ENCODE measurements at regions not wholly inside any gene's neighbourhood (a gene's known extent, or its start where the extent isn't known, plus 50 kb on each side); places are given as distances from the start of the nearest gene placed in this dataset.

DNA sequence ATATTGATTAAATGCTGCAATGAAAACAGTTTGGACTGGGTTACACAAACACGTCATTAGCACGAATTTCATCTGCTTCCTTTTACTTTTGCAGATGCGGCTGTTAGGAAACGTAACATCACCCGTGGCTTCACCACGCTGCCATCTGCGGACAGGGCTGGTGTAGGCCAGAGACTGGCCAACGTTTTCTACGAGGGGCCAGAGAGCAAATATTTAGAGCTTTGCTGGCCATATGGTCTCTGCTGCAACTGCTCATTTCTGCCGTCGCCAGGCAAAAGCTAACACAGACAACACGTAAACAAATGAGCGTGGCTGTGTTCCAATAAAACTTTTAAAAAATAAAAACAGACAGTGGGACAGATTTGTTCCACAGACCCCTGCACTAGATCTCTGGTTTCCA, 96.6 kb downstream of the ENGASE start:
- Mint-ChIP-seq H3K9me3 (no peaks in the 10 kb centered on the region), H3K27ac (no peak overlapping the region), H3K27me3 (peaks cover 5% of the 10 kb centered on the region), H3K36me3 (no peaks in the 10 kb centered on the region), H3K4me1 (no peaks in the 10 kb centered on the region), H3K4me3 (no peak overlapping the region)
- DNase-seq: no peak
- CTCF ChIA-PET: no interaction called here

DNA sequence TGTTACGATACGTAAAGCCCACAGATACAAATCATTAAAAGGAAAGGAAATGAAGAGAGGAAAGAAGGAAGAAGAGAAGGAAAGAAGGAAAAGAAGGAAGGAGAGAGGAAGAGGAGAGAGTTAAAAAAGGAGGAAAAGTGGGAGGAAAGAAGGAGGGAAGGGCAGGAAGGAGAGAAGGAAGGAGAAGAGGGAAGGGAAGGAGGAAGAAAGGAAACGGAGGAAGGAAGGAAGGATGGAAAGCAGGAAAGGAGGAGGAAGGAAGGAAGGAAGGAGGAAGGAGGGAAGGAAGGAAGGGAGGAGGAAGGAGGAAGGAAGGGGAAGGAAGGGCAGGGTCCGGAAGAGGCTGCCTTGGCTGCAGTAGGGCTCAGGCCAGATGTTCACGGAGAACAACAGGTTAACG, 95.2 kb downstream of the ENGASE start:
- no peak for DNase-seq
- no peak overlapping the region for H3K4me3 Mint-ChIP-seq
- H3K4me1 Mint-ChIP-seq: no peaks in the 10 kb centered on the region
- H3K27ac Mint-ChIP-seq: no peak overlapping the region
- H3K9me3 Mint-ChIP-seq: no peaks in the 10 kb centered on the region
- CTCF ChIA-PET: no interaction called here
- peaks cover 5% of the 10 kb centered on the region for H3K27me3 Mint-ChIP-seq
- H3K36me3 Mint-ChIP-seq: no peaks in the 10 kb centered on the region

DNA sequence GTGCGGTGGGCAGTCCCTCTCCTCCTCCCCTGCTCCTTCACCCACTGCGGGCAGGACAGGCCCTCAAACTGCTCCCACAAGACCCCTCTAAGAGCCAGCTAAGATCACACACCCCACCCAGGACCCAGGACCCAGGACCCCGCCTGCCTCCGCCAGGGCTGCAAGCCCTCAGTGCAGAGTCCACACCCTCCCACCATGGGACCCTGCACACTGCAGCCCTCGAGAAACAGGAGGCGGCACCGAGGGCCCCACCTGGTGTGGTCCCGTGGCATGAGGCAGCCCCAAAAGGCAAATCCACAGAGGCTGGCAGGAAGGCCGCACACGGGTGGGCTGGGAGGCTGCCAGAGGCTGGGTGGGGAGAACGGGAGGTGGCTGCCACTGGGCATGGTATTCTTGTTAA, 94.7 kb downstream of the ENGASE start:
- Mint-ChIP-seq H3K4me1 (no peaks in the 10 kb centered on the region), H3K4me3 (no peak overlapping the region), H3K36me3 (no peaks in the 10 kb centered on the region), H3K27me3 (peaks cover 5% of the 10 kb centered on the region), H3K27ac (no peak overlapping the region), H3K9me3 (no peaks in the 10 kb centered on the region)
- CTCF ChIA-PET: no interaction called here
- no peak for DNase-seq

GRCh38 chr17:79168486-79169055, 93.9 kb downstream of the ENGASE start:
- CTCF ChIA-PET: no interaction called here
- Mint-ChIP-seq H3K27me3 (peaks cover 5% of the 10 kb centered on the region), H3K27ac (no peak overlapping the region), H3K36me3 (no peaks in the 10 kb centered on the region), H3K4me3 (no peak overlapping the region), H3K9me3 (no peaks in the 10 kb centered on the region), H3K4me1 (no peaks in the 10 kb centered on the region)
- no peak for DNase-seq

DNA sequence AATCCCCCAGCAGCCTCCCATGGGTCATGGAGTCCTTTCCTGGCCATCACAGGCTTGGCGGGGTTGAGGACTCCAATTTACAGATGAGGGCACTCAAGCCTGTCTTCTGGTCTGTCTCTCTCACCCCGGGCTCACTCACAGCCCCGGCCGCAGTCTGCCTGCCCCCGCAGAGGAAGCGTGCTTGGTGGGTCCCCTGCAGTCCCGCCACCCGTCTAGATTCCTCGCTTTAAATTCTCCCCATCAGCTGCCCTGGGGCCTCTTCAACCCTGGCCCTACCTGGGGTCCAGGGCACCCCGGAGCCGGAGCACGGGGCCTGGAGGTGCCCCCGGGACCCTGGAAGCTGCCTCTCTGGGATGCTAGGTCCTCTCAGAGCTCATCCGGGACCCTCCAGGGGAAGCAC, 92.9 kb downstream of the ENGASE start:
- no peak for DNase-seq
- H3K4me1 Mint-ChIP-seq: no peaks in the 10 kb centered on the region
- H3K36me3 Mint-ChIP-seq: no peaks in the 10 kb centered on the region
- CTCF ChIA-PET: no interaction called here
- H3K9me3 Mint-ChIP-seq: no peaks in the 10 kb centered on the region
- H3K27me3 Mint-ChIP-seq: peaks cover 8% of the 10 kb centered on the region
- no peak overlapping the region for H3K27ac Mint-ChIP-seq
- no peak overlapping the region for H3K4me3 Mint-ChIP-seq

DNA sequence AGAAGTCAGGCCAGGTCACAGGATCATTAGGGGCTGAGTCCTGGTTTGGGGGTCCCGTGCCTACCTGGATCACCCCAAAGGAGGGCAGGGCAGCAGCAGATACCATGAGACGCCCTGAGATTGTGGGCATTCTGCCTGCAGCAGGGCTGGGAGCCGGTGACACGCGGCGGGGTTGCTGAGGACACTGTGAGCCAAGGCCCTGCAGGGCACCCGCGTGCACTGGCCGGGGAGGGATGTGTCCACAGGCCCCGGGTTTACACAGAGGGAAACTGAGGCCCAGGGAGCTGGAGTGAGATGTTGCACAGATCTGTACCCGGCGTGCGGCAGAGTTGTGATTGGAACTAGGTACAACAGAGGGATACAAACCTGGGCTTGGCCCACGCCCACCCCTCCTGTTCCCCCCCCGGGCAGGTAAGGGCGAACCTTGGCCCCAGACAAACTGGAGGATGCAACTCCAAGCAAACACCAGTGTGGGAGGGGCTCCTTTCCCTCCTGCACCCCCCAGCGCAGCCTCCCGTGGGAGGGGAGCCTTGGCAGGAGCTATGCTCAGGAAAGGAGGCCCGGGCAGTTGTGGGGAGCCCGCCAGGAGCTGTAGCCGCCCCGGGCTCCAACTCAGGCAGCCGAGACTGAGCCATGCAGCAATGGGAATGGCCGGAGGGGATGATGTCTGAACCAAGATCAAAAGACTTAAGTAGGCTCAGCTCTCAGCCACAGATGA, 91.3 kb downstream of the ENGASE start:
- Mint-ChIP-seq H3K4me1 (peaks cover 13% of the 10 kb centered on the region), H3K27me3 (peaks cover 8% of the 10 kb centered on the region), H3K4me3 (no peak overlapping the region), H3K9me3 (no peaks in the 10 kb centered on the region), H3K36me3 (peaks cover under 1% of the 10 kb centered on the region), H3K27ac (no peak overlapping the region)
- DNase-seq: no peak
- CTCF ChIA-PET: no interaction called here

GRCh38 chr17:79164913-79165695, 90.5 kb downstream of the ENGASE start:
- H3K27me3 Mint-ChIP-seq: peaks cover 8% of the 10 kb centered on the region
- H3K4me3 Mint-ChIP-seq: no peak overlapping the region
- CTCF ChIA-PET: no interaction called here
- no peaks in the 10 kb centered on the region for H3K9me3 Mint-ChIP-seq
- no peak overlapping the region for H3K27ac Mint-ChIP-seq
- H3K4me1 Mint-ChIP-seq: peaks cover 17% of the 10 kb centered on the region
- peaks cover 1% of the 10 kb centered on the region for H3K36me3 Mint-ChIP-seq
- no peak for DNase-seq

DNA sequence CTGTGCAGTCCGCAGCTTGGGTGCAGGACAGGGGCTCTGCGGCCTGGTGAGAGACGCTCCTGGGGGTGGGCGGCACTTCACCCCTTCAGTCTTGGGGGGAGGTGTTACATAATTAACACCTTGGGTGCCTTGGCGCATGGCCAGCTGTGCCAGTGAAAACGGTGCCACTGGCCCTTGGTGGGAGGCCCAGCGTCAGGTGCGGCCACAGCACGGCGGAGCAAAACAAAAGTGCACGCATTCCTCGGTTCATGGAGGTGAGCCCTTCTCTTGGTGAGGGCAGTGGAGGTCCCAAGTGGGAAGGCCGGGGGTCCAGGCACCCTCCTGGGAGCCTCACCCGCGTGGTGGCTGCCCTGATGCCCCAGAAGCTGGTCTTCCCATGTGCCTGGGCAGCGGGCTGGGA, 89.8 kb downstream of the ENGASE start:
- Mint-ChIP-seq H3K27me3 (peaks cover 3% of the 10 kb centered on the region), H3K36me3 (peaks cover 1% of the 10 kb centered on the region), H3K27ac (no peak overlapping the region), H3K9me3 (no peaks in the 10 kb centered on the region), H3K4me3 (no peak overlapping the region), H3K4me1 (peaks cover 17% of the 10 kb centered on the region)
- no peak for DNase-seq
- CTCF ChIA-PET: no interaction called here

DNA sequence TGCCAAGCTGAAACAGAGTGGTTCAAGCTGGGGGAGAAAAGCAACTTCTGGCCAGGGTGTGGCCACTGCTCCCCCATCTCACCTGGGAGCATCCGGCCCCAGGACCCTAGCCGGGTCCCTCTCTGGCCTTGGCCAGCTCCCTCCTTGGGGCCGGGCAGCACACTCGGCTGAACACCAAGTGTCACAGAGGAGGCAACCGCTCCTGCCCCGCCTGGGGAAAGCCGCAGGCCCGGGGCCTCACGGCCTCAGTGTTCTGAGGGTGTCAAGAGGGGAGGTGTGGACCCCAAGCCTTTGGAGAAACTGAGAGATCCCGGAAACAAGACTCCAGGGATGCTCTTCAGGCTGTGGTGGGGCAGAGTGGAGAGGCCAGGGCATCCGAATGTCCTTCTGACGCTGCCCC, 88.4 kb downstream of the ENGASE start:
- peaks cover 3% of the 10 kb centered on the region for H3K27me3 Mint-ChIP-seq
- CTCF ChIA-PET: no interaction called here
- no peak overlapping the region for H3K4me3 Mint-ChIP-seq
- peaks cover 17% of the 10 kb centered on the region for H3K4me1 Mint-ChIP-seq
- no peak overlapping the region for H3K27ac Mint-ChIP-seq
- no peak for DNase-seq
- no peaks in the 10 kb centered on the region for H3K9me3 Mint-ChIP-seq
- H3K36me3 Mint-ChIP-seq: peaks cover 1% of the 10 kb centered on the region

GRCh38 chr17:79162012-79162963, 87.7 kb downstream of the ENGASE start:
- no peak for DNase-seq
- Mint-ChIP-seq H3K36me3 (peaks cover 1% of the 10 kb centered on the region), H3K4me3 (no peak overlapping the region), H3K27ac (no peak overlapping the region), H3K27me3 (peaks cover 3% of the 10 kb centered on the region), H3K4me1 (peaks cover 17% of the 10 kb centered on the region), H3K9me3 (no peaks in the 10 kb centered on the region)
- CTCF ChIA-PET: interaction anchor here (1.1 kb wide), 1 partner anchor 229 kb away, joined by 4 read pairs; no protein-coding TSS in a partner anchor

GRCh38 chr17:79160980-79161636, 86.5 kb downstream of the ENGASE start:
- DNase-seq: peak; percentile 68
- CTCF ChIA-PET: interaction anchor here (1.1 kb wide), 1 partner anchor 231 kb away, joined by 4 read pairs; no protein-coding TSS in a partner anchor
- Mint-ChIP-seq H3K27ac (peak overlapping the region; percentile 82), H3K9me3 (no peaks in the 10 kb centered on the region), H3K4me3 (no peak overlapping the region), H3K4me1 (peaks cover 17% of the 10 kb centered on the region), H3K27me3 (peaks cover 3% of the 10 kb centered on the region), H3K36me3 (peaks cover 1% of the 10 kb centered on the region)

DNA sequence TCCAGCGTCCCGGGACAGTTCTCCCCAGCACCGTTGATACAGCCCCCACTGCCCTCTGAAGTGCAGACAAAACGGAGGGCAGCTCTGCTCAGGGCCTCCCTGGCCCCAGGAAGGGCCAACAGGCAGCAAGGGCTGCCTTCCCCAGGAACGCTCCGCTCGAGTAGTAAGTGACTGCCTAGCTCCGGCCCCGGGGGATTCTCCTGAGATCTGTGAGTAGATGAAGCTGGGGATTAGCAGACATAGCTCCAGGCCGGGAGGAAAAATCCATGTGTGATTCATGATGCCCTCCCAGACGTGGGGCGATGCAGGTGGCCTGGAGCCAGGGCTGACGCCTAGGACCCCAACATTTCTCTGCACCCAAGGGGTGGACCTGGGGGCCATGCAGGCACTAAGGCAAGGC, 85.3 kb downstream of the ENGASE start:
- CTCF ChIA-PET: no interaction called here
- H3K4me1 Mint-ChIP-seq: peaks cover 17% of the 10 kb centered on the region
- H3K4me3 Mint-ChIP-seq: no peak overlapping the region
- no peak for DNase-seq
- H3K9me3 Mint-ChIP-seq: no peaks in the 10 kb centered on the region
- peaks cover 3% of the 10 kb centered on the region for H3K27me3 Mint-ChIP-seq
- peaks cover 1% of the 10 kb centered on the region for H3K36me3 Mint-ChIP-seq
- no peak overlapping the region for H3K27ac Mint-ChIP-seq

DNA sequence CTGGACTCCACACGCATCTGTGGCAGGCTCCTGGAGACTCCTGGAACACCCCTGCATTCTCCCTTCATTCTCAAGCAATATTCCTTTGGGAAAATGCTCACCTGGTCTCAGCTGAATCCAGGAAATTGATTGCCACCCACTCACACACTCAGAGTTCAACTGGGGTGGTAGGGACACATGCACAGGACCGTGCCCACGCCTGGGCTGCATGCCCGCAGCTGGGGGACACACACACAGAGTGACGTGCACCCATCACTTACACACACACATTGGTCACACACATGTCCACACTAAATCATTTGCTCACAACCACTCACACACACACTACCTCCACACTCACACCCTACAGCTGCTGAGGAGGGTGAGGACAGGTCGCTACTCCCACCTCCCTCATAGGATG, 84.8 kb downstream of the ENGASE start:
- CTCF ChIA-PET: no interaction called here
- DNase-seq: no peak
- no peak overlapping the region for H3K27ac Mint-ChIP-seq
- no peaks in the 10 kb centered on the region for H3K9me3 Mint-ChIP-seq
- H3K4me1 Mint-ChIP-seq: peaks cover 17% of the 10 kb centered on the region
- H3K4me3 Mint-ChIP-seq: no peak overlapping the region
- H3K36me3 Mint-ChIP-seq: peaks cover 1% of the 10 kb centered on the region
- H3K27me3 Mint-ChIP-seq: peaks cover 3% of the 10 kb centered on the region
